Thyroid gland (tissue), 4 donors: ENCODE measurements at regions not wholly inside any gene's neighbourhood (a gene's known extent, or its start where the extent isn't known, plus 50 kb on each side); places are given as distances from the start of the nearest gene placed in this dataset.

Experiments
- POLR2A ChIP-seq, 2 donors: fragments of 450-650 bp; IDR thresholded peaks; one replicate each; pipeline ENCODE4 v1.6.1; 2017; ENCODE audit warnings: antibody characterized with exemption in 2 of 2, mild to moderate bottlenecking in 2 of 2, moderate library complexity in 1 of 2
- TF ChIP-seq, protein P1 (sequence below), 6 experiments: fragments of 200-600 bp in 3 of 6; fragments of 450-650 bp in 3 of 6; sonication (generic) in 3 of 6; IDR thresholded peaks; one replicate each; pipeline ENCODE4 v1.5.1; 2016 to 2019; ENCODE audit warnings: antibody characterized with exemption in 6 of 6, mild to moderate bottlenecking in 2 of 6, inconsistent platforms in 1 of 6, moderate library complexity in 1 of 6

DNA sequence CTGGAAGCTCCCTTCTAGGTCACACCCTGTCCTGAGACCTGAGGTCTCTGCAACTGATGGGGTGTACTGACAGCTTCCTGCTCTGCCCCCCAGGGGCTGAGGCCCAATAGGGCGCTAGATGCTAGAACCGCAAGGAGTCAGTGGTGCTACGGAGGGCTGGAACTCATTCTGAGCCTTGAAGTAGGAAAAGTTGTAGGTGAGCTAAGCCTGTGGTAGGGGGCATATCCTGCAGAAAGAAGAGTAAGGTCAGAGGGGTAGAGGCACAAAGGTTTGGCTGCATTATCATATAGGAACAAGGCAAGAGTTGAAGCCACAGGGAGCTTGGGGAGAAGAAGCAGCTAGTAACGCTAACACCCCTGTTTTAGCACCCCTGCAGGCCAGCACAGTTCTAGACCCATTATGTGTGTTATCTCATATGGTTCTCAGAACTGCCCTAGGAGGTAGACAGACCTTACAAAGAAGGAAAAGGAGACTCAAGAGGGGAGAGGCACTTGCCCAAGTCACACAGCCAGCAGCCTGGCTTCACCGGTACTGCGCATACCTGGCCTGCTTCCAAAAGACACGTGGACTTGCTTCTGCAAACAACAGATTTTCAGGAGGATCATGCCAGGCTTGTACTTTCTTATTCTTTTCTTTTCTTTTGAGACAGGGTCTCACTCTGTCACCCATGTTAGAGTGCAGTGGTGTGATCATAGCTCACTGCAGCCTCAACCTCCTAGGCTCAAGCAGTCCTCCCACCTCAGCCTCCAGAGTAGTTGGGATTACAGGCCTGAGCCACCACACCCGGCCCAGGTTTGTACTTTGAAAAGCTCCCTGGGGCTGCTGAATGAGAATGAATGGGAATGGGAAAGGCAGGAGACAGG, 156.1 kb downstream of the MRPL14 start:
- TF ChIP-seq, protein P1, sequence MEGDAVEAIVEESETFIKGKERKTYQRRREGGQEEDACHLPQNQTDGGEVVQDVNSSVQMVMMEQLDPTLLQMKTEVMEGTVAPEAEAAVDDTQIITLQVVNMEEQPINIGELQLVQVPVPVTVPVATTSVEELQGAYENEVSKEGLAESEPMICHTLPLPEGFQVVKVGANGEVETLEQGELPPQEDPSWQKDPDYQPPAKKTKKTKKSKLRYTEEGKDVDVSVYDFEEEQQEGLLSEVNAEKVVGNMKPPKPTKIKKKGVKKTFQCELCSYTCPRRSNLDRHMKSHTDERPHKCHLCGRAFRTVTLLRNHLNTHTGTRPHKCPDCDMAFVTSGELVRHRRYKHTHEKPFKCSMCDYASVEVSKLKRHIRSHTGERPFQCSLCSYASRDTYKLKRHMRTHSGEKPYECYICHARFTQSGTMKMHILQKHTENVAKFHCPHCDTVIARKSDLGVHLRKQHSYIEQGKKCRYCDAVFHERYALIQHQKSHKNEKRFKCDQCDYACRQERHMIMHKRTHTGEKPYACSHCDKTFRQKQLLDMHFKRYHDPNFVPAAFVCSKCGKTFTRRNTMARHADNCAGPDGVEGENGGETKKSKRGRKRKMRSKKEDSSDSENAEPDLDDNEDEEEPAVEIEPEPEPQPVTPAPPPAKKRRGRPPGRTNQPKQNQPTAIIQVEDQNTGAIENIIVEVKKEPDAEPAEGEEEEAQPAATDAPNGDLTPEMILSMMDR (IDR thresholded peaks at IDR 0.05) = no peak
- TF ChIP-seq POLR2A (IDR thresholded peaks at IDR 0.05) = no peak
